ENCODE measurements at regions not wholly inside any gene's neighbourhood (a gene's known extent, or its start where the extent isn't known, plus 50 kb on each side); places are given as distances from the start of the nearest gene placed in this dataset.

GRCh38 chr1:60984062-60984799 is 98.1 kb upstream of the NFIA start:
- no peak for DNase-seq (ENCODE audit: low spot score)

DNA sequence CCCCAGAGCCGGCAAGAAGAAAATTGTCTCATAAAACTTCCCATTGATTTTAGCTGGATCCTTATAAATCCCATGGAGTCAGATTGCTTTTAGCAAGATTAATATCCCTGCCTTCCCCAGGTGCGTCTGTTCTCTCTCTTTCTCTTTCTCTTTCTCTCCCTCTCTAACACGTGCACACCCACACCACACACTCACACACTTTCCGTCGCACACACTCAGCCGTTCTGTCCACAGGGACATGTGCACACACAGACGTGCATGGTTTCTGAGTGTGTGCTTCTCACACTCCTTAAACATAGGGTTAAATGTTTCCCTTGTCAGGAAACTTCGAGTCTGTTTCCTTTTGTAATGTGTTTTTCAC is 98.7 kb upstream of the NFIA start:
- DNase-seq (ENCODE audit: low spot score), result no peak

DNA sequence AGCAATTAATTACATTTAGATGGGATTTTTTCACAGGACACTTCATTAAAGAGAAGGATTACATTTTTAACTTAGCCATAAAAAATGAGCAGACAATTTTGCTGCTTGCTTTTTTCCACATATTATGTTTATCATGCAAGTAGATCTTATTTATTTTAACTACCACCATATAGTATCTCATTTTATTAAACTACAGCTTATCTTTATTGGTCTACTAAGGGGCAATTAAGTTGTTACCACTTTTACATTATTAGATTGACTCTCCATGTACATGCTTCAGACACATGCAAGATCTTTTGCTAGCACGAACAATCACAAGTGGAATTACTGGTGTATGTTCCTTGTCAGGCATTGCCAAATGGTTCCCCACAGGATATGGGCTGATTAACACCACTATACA is 99.8 kb upstream of the NFIA start:
- no peak for DNase-seq (ENCODE audit: low spot score)

GRCh38 chr1:60981357-60981756 is 101.0 kb upstream of the NFIA start:
- no peak for DNase-seq (ENCODE audit: low spot score)

- DNase-seq (ENCODE audit: low spot score), result peak; percentile 17
Measured at GRCh38 chr1:60978421-60979357, 103.7 kb upstream of the NFIA start.

GRCh38 chr1:60977661-60978060 is 104.7 kb upstream of the NFIA start:
- no peak for DNase-seq (ENCODE audit: low spot score)

DNA sequence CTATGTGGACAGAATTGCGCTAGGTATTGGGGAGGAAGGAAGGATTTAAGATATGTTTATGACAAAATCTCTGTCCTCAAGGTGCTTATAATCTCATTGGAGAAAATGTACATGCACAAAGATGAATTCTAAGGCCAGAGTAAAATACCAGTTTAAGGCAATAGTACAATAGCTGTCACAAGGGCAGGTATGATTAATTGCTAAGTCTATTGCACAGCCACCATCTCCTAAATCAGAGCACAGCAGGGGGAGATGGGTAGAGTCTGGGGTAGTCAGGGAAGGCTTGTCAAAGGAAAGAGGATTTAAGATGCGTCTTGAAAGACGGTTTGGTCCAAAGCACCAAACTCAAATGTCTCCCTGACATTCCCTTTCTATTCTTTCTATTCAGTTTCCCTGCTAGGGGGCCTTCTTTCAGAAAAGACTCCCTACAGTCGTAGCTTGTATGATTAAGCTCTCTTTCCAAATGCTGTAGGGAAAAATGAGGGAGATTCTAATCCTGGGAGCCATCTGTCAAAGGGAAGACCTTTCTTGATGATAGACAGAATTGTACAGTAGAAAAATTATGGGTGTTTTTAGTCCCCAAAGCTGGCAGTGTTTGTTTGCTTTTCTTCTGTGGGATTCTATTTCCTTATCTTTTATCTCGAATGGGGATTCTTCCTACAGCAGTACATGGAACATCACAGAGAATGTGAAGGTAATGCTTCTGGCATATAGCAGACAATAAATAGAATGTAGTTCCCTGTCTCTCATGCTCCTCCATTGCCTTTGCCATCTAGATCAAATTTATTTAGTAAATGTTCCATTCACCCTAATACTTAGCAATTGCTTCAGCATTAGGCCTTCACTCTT is 107.6 kb upstream of the NFIA start:
- DNase-seq (ENCODE audit: low spot score), result no peak

GRCh38 chr1:60973668-60974067 is 108.7 kb upstream of the NFIA start:
- DNase-seq (ENCODE audit: low spot score), result no peak

GRCh38 chr1:60972841-60973364 is 109.5 kb upstream of the NFIA start:
- no peak for DNase-seq (ENCODE audit: low spot score)

DNA sequence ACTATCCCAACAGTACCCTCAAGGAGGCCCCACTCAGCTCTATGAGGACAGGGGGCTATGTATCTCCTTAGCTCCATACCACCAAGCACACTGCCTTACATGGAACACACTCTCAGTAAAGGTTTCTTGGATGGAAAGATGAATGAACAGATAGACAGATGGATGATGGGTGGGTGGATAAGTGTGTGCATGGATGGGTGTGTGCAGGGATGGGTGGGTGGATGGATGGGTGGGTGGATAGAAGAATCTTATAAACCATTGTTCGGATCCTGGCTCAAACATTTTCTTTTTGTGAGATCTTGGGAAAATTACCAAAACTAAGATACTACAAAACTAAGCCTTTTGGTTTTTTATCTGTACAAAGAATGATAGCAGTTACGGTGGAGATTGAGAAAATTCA is 111.0 kb upstream of the NFIA start:
- no peak for DNase-seq (ENCODE audit: low spot score)

DNA sequence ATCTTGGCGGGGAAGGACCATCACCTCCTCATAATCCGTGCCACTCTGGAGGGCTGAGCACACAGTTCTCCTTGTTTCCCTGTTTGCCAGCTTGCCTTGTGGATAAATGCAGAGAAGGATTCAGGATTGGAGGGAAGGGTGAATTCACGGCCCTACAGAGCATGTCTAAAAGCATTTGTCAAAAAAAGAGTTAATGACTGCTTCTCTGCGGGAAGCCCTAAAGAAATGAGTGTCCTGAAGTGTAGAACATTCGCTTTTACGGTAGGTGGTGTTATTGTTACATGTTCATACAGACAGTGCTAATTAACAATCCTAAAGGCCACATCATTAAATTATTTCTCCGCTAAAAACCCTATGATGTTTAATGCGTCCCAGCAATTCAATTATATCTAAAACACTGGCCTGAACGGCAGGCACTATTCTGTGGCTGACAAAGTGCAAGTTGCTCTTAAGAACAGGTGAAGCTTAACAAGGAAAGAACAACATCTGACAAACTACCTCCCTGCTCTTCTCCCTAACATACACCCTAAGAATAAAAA is 112.3 kb upstream of the NFIA start:
- no peak for DNase-seq (ENCODE audit: low spot score)

- DNase-seq (ENCODE audit: low spot score), result no peak
Measured at GRCh38 chr1:60965280-60965854, 117.0 kb upstream of the NFIA start.

GRCh38 chr1:60963167-60963940 is 119.0 kb upstream of the NFIA start:
- no peak for DNase-seq (ENCODE audit: low spot score)

- no peak for DNase-seq (ENCODE audit: low spot score)
Measured at GRCh38 chr1:60960891-60961461, 121.4 kb upstream of the NFIA start.

DNA sequence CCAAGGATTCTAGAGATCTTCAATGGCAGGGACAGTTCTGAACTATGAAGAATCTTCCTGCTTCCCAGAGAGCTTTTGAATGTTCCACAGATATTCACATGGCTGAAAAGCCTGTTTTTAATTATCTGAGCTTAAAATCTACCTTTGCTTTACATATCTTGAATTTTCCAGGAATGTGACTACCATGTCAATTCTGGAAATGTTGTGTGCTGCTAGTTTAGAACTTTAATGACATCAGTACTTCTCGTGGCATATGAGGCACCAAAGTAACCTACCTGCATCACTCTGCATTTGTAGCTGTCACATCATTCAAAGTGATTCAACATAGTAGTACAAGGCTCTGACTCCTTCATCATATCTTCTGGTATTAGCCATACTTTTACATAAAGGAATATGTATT is 122.7 kb upstream of the NFIA start:
- no peak for DNase-seq (ENCODE audit: low spot score)

DNA sequence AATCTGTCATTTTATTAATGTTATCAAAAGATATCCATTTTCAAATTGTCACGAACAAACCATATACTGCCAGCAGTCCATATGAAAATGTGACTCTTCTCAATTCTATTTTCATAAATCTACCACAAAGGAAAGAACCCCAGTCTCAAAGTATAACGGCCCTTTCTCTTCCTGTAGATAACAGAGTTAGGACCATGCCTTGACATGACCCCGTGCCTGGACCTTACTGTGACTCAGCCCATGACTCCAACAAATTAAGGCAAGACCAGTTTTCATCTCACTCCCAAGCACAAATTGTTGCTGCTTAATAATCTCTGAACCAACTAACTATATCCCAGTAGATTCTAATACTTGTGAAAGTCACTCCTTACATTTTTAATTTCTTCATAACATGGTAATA is 124.4 kb upstream of the NFIA start:
- DNase-seq (ENCODE audit: low spot score), result no peak

GRCh38 chr1:60956520-60956919 is 125.8 kb upstream of the NFIA start:
- no peak for DNase-seq (ENCODE audit: low spot score)

DNA sequence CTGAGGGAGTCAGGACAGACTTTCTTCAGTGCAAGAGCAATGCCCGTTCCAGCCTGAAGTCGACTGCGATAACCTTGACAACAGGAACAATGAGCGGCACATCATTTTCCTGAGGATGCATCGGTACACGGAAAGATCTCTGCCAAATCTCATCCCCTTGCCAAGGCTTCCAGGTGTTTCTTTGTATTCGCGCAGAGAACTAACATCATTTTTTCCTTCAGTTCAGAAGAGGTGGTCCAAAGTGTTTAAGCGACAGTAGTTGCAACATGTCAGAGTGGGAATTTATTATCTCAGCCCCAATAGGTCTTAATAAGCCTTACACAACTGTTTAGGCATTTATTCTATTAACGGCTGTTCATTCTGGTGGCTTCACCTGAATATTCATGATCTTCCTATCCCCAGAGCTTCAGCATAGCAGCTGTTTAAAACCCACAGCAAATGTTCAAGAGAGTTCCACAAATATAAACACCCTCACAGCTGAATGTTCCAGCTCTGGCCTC is 129.7 kb upstream of the NFIA start:
- no peak for DNase-seq (ENCODE audit: low spot score)

- no peak for DNase-seq (ENCODE audit: low spot score)
Measured at GRCh38 chr1:60950224-60951063, 131.9 kb upstream of the NFIA start.

All from CD4-positive, alpha-beta T cell treated with Interleukin-6 at 100 ng/mL for 8 hours (primary cell).